HG03342 (cell line): ENCODE measurements at regions not wholly inside any gene's neighbourhood (a gene's known extent, or its start where the extent isn't known, plus 50 kb on each side); places are given as distances from the start of the nearest gene placed in this dataset.
"Not testable (repeated sequence)": the region's sequence is repeated elsewhere in the genome, so short reads cannot be mapped to it uniquely, and the experiment has no call there.

ENCODE experiments used
- ATAC-seq: cut with Tn5 transposase; IDR thresholded peaks from one replicate; pipeline ENCODE4 v1.9.1; 2021; ENCODE audit warnings: mild to moderate bottlenecking, moderate library complexity; ENCODE audit not compliant: unreplicated experiment

DNA sequence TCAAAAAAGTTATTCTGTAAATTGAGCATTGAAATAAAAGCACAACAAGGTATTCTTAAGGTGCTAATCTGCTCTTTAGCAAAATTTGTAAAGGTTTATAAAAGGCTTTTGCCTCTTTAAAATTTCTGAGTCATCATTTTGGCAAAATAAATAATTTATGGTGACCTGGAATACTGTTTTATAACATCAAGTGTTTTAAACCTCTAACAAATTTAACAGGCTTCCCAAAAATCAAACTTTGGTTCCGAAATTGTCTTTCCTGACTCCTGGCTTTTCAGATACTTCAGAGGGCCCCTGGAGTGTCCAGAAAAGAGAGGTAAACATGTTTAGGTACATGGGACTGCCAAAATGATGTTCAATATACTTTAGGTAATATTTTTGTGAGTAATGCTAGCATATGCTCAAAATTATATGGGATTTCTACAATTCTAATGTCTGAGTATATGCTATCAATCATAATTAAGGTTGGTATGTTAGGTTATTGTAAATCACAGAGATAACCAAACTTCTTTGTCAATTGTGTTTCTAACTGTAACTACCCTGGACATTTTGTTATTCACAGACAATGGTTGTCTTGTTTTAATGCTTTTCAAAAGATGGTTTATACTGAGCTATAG lies 160.3 kb upstream of the OLIG3 start:
- ATAC-seq = no peak

- ATAC-seq = no peak
These were observed 161.1 kb upstream of the OLIG3 start for GRCh38 chr6:137655291-137655690.

GRCh38 chr6:137656735-137657134 lies 162.5 kb upstream of the OLIG3 start:
- no peak for ATAC-seq

- ATAC-seq = no peak
These were observed 163.2 kb upstream of the OLIG3 start for GRCh38 chr6:137657351-137657911.

DNA sequence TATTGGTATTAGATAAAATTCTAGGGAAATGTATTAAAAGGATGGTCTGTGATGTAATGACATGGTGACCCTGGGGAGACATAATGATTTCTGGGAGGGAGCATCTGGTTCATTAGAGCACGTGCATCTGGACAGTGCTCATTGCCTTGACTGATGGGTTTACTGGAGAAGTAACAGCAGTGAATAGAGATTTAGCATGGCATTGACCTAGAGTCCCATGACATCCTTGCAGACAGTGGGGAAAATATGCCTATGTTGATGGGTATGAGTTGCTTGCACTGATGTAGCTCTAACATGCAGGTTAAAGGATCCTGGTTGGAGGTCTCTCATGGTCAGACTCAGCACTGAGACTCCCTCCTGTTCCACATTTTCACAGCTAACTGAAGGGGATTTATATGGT lies 164.1 kb upstream of the OLIG3 start:
- ATAC-seq = no peak

- ATAC-seq = no peak
These were observed 165.7 kb upstream of the OLIG3 start for GRCh38 chr6:137659871-137660270.

DNA sequence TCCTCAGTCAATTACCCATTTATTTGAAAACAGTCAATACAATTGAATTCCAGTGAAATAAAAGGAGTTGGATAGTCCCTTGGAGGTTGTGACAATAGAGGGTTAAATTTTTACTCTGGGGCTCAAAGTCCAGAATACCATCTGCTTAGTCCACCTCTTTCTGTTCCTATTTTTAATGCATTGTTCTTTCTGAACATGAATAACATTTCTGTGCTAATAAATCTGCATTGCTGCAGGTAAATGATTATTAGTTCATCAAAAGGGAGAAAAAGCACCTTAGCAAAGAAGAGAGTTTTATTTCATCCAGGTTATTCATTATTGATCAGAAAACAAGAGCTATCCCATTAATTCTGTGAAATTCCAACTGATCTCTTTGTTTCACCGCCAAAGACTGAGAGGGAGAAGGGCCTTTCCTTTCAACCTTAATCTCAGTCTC lies 166.1 kb upstream of the OLIG3 start:
- ATAC-seq = no peak

DNA sequence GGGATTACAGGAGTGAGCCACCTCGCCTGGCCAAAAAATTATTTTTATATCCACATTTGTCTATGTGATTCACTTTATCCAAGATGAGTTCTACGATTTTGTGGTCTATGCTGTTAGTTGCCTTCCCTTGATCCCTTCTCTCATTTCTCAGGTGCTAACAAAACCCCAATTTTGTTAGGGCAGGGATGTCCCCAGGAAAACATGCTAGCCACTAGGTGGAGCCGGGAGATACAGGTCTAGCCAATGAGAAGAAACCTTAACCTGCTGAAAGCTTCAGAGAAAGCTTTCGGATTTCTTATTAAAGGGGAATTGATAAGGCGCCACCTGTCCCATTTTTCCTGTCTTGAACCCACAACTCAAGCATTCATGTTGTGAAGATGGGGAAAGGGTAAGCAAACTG lies 167.4 kb upstream of the OLIG3 start:
- ATAC-seq = no peak

DNA sequence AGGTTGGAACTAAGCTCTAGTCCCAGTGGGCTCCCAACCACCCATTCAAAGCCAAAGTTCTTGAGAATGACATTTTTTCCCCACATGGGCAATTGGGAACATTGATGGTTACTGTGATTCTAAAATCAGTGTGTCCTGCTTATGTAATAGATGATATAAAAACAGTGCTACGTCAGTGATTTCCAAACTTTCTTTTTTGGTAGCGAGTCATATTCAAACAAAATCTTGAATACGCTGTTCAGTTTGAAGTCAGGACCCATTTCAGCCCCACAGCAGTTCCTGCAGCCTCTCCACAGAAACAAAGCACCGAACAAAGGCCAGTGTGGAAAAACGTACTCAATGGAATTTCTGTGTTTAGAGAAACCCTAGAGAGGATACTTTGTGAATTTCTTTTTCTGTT lies 170.0 kb upstream of the OLIG3 start:
- no peak for ATAC-seq

DNA sequence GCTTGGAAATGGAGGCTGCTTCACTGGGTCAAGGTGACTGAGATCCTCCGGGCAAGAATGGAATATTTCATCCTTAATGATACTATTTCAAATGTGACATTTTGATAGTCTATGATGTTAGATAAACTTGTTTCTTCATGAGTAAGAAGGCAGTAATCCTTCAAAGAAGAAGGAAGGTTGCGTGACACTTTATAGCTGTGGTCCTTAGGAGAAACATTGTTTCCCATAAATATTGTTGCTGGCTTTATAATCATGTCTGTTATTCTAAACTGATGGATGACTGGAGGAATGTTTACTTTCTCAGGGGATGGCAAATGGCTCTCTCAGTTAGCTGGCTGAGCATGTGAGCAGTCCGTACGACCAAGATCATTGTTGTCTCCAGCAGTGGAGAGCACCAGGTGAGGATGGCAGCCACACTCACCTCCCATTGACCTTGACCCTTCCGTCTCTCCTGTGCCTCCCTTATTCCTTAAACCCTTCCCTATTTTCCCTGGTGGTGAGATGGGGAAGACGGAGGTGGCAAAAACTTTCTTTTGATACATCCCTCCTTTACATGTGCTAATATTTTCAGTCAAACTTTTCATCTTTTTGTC lies 171.2 kb upstream of the OLIG3 start:
- no peak for ATAC-seq

DNA sequence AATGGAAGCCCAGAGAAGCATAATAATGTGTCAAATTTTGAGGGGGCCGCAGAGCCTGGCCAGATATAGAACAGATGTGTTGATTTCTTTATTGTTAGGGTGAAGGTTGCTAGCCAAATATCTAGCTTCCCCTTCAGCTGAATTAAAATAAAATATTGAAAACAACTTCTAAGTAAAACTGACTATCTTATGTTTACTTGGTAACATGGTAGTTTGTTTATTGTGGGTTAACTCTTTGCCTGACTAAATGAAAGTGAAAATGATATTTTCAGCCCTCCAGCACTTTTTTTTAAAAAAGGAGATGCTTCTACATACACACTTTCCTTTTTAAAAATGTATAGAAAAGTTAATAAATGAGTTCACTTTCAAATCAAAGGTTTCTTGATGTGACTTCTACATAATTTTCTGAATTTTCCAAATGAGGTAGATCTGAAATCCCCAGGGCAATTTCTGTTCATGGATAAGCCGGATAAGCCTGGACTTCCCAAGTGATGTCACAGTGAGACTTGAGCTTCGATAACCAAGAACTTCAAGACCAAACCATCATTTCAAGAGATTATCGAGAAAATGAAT lies 172.1 kb upstream of the OLIG3 start:
- peak; percentile 80 for ATAC-seq

DNA sequence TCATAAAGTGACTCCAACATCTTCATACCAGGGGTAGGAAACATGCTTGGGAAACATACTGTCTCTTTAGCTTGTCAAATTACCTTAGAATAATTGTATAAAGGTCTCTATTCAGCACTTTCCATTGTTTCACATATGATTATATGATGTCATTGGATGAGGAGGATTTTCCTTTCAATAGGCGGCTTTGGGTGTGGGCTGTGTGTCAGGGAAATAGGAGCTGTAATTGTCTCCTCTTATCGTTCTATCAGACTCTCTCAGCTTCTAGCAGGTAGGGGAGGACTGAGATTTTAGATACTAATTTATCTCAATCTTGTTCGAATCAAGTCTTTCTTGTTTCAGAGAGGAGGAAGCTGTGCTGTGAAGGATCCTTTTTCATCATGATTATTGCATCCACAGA lies 179.4 kb upstream of the OLIG3 start:
- ATAC-seq = no peak

GRCh38 chr6:137676888-137677287 lies 182.7 kb upstream of the OLIG3 start:
- ATAC-seq = peak; percentile 79

GRCh38 chr6:137677709-137678108 lies 183.5 kb upstream of the OLIG3 start:
- ATAC-seq = no peak

DNA sequence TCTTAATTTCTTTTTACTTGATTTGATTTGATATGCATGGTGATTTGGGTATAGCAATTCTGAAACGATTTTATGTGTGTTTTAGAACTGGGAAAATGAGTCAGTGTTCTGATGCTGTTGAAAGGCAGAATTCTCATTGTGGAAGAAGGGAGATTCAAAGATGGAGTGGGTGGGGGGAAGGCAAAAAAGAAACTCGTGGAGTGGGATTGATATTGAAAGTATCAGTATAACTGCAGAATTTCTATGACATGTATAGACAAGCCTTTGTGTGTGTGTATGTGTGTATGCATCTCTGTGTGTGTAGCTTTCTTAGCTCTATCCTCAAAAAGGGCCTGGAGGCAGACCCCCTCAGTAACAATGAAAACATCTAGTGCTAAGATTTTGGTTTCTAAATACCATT lies 184.3 kb upstream of the OLIG3 start:
- no peak for ATAC-seq

GRCh38 chr6:137680705-137681346 lies 186.2 kb upstream of the TNFAIP3 start:
- ATAC-seq = no peak

GRCh38 chr6:137681445-137682009 lies 185.5 kb upstream of the TNFAIP3 start:
- no peak for ATAC-seq

DNA sequence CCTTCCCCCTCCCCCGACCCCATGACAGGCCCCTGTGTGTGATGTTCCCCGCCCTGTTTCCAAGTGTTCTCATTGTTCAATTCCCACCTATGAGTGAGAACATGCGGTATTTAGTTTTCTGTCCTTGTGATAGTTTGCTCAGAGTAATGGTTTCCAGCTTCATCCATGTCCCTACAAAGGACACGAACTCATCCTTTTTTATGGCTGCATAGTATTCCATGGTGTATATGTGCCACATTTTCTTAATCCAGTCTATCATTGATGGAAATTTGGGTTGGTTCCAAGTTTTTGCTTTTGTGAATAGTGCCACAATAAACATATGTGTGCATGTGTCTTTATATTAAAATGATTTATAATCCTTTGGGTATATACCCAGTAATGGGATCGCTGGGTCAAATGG lies 184.4 kb upstream of the TNFAIP3 start:
- ATAC-seq = not testable (repeated sequence)

- no peak for ATAC-seq
These were observed 183.1 kb upstream of the TNFAIP3 start for GRCh38 chr6:137683916-137684315.

DNA sequence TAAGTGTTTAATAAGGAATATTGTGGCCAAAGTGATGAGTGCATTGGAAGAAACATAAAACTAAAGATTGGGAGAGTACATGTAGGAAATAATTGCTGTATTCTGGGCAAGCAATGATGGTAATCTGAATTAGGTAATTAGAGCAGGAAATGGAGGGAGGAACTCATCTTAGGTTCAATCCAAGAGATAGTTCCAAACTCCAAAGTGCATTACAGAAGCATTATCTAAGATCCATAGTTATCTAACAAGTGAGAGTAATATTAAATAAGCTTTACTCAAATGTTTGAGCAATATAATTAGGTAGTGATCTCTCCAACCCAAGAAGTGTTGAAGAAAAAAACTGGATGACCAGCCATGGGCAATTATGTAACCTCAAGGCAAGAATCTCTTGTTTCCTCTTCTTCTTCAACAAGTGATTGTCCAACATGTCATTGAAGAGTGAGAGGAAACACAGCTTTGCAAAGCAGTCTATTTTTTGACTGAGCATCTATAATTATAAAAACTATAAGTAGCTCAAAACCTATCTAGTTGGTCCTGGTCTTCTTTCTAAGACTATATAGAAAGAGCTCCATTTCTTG lies 181.2 kb upstream of the TNFAIP3 start:
- ATAC-seq = no peak

DNA sequence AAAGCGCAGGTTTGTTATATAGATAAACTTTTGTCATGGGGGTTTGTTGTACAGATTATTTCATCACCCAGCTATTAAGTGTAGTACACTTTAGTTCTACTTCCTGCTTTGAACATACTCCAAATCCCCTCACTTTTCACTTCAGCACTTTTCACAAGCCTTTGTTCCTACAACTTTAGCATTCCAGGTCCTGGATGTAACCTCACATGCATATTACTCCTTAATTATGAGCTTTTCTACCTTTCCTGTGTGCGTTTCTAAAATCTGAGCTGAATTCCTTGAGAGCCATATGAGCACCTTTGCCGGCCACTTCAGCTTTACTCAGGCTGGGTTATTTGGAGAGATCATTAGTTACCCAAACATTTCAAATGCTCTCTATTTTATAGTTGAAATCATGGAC lies 179.2 kb upstream of the TNFAIP3 start:
- ATAC-seq = no peak
